ENCODE measurements at regions not wholly inside any gene's neighbourhood (a gene's known extent, or its start where the extent isn't known, plus 50 kb on each side); places are given as distances from the start of the nearest gene placed in this dataset.

DNA sequence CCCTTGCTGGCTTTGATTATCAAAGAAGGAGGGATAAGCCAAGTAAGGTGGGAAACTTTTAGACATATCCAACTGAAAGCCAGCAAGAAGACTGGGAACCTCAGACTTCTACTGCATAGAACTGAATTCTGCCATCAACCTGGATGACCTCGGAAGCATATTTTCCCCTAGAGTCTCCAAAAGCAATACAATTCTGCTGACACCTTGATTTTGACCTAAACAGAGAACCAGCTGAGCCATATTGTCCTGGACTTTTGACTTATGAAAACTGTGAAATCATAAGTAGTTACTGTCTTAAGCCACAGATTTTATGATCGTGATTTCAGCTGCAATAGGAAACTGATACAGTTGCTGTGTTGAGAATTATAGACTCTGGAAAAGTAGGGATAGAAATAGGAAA lies 227.6 kb downstream of the PCDH20 start:
- no TSS peak for BruUV-seq (replicated peaks)
- no peak overlapping the region for H3K27ac Mint-ChIP-seq (ENCODE audit: unreplicated experiment)
- DNase-seq = no peak
- H3K9me3 Mint-ChIP-seq (ENCODE audit: low read depth, unreplicated experiment) = peaks cover 4% of the 10 kb centered on the region
- H3K36me3 Mint-ChIP-seq (ENCODE audit: insufficient read depth, unreplicated experiment) = no peaks in the 10 kb centered on the region
- no peaks in the 10 kb centered on the region for H3K4me1 Mint-ChIP-seq (ENCODE audit: low read depth, unreplicated experiment)
- intact Hi-C loops (cut with micrococcal nuclease; ENCODE audit: unreplicated experiment) = no loop called here
- CTCF ChIA-PET = no interaction called here
- TF ChIP-seq, protein P1, sequence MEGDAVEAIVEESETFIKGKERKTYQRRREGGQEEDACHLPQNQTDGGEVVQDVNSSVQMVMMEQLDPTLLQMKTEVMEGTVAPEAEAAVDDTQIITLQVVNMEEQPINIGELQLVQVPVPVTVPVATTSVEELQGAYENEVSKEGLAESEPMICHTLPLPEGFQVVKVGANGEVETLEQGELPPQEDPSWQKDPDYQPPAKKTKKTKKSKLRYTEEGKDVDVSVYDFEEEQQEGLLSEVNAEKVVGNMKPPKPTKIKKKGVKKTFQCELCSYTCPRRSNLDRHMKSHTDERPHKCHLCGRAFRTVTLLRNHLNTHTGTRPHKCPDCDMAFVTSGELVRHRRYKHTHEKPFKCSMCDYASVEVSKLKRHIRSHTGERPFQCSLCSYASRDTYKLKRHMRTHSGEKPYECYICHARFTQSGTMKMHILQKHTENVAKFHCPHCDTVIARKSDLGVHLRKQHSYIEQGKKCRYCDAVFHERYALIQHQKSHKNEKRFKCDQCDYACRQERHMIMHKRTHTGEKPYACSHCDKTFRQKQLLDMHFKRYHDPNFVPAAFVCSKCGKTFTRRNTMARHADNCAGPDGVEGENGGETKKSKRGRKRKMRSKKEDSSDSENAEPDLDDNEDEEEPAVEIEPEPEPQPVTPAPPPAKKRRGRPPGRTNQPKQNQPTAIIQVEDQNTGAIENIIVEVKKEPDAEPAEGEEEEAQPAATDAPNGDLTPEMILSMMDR (IDR thresholded peaks at IDR 0.05; ENCODE audit: unreplicated experiment) = no peak
- H3K4me3 Mint-ChIP-seq (ENCODE audit: low read depth, unreplicated experiment) = no peak overlapping the region
- no peaks in the 10 kb centered on the region for H3K27me3 Mint-ChIP-seq (ENCODE audit: unreplicated experiment)

DNA sequence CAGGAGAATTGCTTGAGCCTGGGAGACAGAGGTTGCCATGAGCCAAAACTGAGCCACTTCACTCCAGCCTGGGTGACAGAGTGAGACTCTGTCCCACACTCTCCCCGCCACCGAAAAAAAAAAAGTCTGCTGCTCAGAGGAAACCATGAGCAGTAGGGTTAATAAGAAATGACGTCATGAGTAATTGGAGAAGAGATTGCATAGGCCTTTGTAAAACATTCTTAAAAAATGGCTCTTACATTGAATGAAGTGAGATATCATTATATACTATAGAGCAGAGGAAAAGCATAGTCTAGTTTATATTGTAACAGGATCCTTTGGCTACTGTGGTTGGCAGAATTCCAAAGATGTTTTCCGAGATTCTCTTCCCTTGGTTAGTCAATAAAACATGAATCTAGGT lies 228.2 kb downstream of the PCDH20 start:
- CTCF ChIA-PET = no interaction called here
- no TSS peak for BruUV-seq (replicated peaks)
- Mint-ChIP-seq H3K4me1 (ENCODE audit: low read depth, unreplicated experiment) (no peaks in the 10 kb centered on the region), H3K4me3 (ENCODE audit: low read depth, unreplicated experiment) (no peak overlapping the region), H3K27me3 (ENCODE audit: unreplicated experiment) (no peaks in the 10 kb centered on the region), H3K36me3 (ENCODE audit: insufficient read depth, unreplicated experiment) (no peaks in the 10 kb centered on the region), H3K9me3 (ENCODE audit: low read depth, unreplicated experiment) (peaks cover 4% of the 10 kb centered on the region), H3K27ac (ENCODE audit: unreplicated experiment) (no peak overlapping the region)
- DNase-seq = no peak
- TF ChIP-seq, protein P1 (IDR thresholded peaks at IDR 0.05; ENCODE audit: unreplicated experiment) = no peak
- intact Hi-C loops (cut with micrococcal nuclease; ENCODE audit: unreplicated experiment) = no loop called here

DNA sequence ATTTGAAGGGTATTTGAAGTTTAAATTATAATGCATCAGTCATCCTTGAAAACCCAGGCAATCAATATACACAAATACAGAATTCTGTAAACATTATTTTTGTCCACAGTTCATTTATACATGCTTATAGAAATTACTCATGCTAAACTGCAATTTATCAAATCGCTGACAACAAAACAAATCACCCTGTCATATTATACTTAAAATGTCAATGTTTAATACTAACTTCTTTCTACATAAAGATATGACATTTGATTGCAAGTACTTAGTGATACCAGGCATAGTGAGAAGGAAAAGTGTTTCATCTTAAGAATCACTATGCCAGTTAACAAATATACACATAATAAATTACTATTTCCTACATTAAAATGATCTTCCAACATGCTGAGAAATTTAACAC lies 232.0 kb downstream of the PCDH20 start:
- H3K9me3 Mint-ChIP-seq (ENCODE audit: low read depth, unreplicated experiment) = peaks cover 4% of the 10 kb centered on the region
- CTCF ChIA-PET = no interaction called here
- H3K4me3 Mint-ChIP-seq (ENCODE audit: low read depth, unreplicated experiment) = no peak overlapping the region
- H3K36me3 Mint-ChIP-seq (ENCODE audit: insufficient read depth, unreplicated experiment) = no peaks in the 10 kb centered on the region
- H3K27ac Mint-ChIP-seq (ENCODE audit: unreplicated experiment) = no peak overlapping the region
- intact Hi-C loops (cut with micrococcal nuclease; ENCODE audit: unreplicated experiment) = no loop called here
- H3K4me1 Mint-ChIP-seq (ENCODE audit: low read depth, unreplicated experiment) = no peaks in the 10 kb centered on the region
- DNase-seq = no peak
- BruUV-seq (replicated peaks) = no TSS peak
- TF ChIP-seq, protein P1 (IDR thresholded peaks at IDR 0.05; ENCODE audit: unreplicated experiment) = no peak
- H3K27me3 Mint-ChIP-seq (ENCODE audit: unreplicated experiment) = no peaks in the 10 kb centered on the region

DNA sequence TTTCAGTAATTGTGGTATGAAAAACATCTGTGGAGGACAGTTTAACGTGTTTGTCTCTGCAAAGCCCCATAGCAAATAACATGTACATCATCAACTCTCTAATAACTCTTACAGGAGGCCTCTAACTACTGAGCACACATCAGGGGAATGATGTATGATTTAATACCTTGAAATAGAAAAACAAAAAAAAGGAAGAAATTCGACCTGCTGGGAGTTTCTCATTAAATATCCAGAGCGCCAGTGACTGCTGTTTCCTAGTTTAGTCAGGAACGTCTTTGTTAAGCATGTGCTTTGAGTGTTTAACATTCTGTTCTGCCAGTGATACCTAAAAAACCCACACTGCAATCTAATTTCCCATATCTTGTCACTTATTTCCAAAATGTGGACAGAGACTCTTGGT lies 235.4 kb downstream of the PCDH20 start:
- Mint-ChIP-seq H3K36me3 (ENCODE audit: insufficient read depth, unreplicated experiment) (no peaks in the 10 kb centered on the region), H3K27me3 (ENCODE audit: unreplicated experiment) (no peaks in the 10 kb centered on the region), H3K9me3 (ENCODE audit: low read depth, unreplicated experiment) (no peaks in the 10 kb centered on the region), H3K27ac (ENCODE audit: unreplicated experiment) (no peak overlapping the region), H3K4me1 (ENCODE audit: low read depth, unreplicated experiment) (no peaks in the 10 kb centered on the region), H3K4me3 (ENCODE audit: low read depth, unreplicated experiment) (no peak overlapping the region)
- intact Hi-C loops (cut with micrococcal nuclease; ENCODE audit: unreplicated experiment) = no loop called here
- CTCF ChIA-PET = no interaction called here
- TF ChIP-seq, protein P1 (IDR thresholded peaks at IDR 0.05; ENCODE audit: unreplicated experiment) = no peak
- DNase-seq = no peak
- no TSS peak for BruUV-seq (replicated peaks)

DNA sequence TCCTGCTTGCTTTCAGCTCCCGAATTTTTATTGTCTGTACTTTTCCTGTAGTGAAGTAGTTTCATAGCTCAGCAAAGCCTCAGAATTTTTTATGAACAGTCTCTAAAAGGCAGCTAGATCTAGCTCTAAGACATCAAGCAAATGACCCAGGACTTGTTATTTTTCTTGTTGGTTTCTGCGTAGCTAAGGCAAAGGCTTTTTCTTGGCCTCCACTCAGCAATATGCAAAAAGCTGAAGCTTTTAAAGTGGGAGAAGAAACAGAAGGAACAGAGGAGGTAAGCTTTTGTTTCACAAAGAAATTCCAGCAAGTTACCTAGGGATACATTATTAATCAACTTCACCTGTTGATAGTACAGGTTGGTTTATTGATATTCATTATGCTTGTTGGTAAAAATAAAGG lies 235.9 kb downstream of the PCDH20 start:
- CTCF ChIA-PET = no interaction called here
- Mint-ChIP-seq H3K4me1 (ENCODE audit: low read depth, unreplicated experiment) (no peaks in the 10 kb centered on the region), H3K27me3 (ENCODE audit: unreplicated experiment) (no peaks in the 10 kb centered on the region), H3K4me3 (ENCODE audit: low read depth, unreplicated experiment) (no peak overlapping the region), H3K9me3 (ENCODE audit: low read depth, unreplicated experiment) (no peaks in the 10 kb centered on the region), H3K27ac (ENCODE audit: unreplicated experiment) (no peak overlapping the region), H3K36me3 (ENCODE audit: insufficient read depth, unreplicated experiment) (no peaks in the 10 kb centered on the region)
- no peak for DNase-seq
- TF ChIP-seq, protein P1 (IDR thresholded peaks at IDR 0.05; ENCODE audit: unreplicated experiment) = no peak
- intact Hi-C loops (cut with micrococcal nuclease; ENCODE audit: unreplicated experiment) = no loop called here
- BruUV-seq (replicated peaks) = no TSS peak

Measured in Calu3 (cell line).